ENCODE measurements at regions not wholly inside any gene's neighbourhood (a gene's known extent, or its start where the extent isn't known, plus 50 kb on each side); places are given as distances from the start of the nearest gene placed in this dataset.
"Not testable (repeated sequence)": the region's sequence is repeated elsewhere in the genome, so short reads cannot be mapped to it uniquely, and the experiment has no call there.

DNA sequence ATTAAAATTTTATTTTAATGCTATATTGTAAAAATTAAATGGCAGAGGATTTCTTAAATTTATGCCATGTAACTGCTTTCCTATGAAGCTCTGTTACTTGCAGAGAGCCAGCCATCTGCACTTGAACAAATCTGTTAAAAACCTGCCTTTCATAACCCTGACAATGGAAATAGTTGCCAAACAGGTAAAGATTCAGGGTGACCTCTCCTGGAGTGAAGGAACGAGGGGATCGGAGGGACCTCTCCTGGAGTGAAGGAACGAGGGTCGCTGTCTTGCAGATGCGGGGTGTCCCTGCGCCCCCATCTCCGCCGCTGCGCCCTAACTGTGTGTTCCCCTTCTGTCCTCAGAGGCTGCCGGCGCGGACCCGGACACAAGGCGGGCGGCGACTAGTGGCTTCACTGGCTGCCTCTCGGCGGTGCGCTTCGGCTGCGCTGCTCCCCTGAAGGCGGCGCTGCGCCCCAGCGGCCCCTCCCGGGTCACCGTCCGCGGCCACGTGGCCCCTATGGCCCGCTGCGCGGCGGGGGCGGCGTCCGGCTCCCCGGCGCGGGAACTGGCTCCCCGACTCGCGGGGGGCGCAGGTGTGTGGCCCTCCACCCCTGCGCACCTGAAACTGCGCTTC, 295.9 kb upstream of the SPATA31A3 start:
- FAIRE-seq: not testable (repeated sequence)

DNA sequence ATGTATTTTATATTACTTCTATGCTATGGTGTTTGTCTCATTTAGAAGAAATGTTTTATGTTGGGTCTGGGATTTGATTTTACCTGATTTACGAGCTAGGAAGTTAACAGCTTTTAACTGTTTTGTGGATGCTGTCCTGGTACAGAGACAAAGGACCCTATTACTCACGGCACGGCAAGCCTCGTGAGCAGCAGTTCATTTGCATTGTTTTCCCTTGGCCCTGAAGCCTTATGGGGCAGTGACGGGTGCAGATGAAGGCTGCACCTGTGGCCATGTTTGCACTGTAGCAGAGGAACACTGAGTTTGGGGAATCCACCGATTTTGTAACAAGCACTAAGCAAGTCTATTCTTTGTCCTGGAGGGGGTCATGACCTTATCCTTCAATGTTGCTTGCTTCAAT, 291.9 kb upstream of the SPATA31A3 start:
- H3K9me3 ChIP-seq (ENCODE audit: low read length); H2AFZ ChIP-seq (ENCODE audit: low read length); H3K4me1 ChIP-seq (ENCODE audit: insufficient read depth, low read length); ATAC-seq; H3K36me3 ChIP-seq (replicated peaks in 1 of 2; ENCODE audit: control insufficient read depth in 1 of 2, insufficient read depth in 2 of 2, low read length in 2 of 2); H3K27me3 ChIP-seq (ENCODE audit: control insufficient read depth in 1 of 2, insufficient read depth in 2 of 2, low read length in 2 of 2); H3K4me3 ChIP-seq (replicated peaks in 1 of 3; ENCODE audit: insufficient read depth in 1 of 3, low read depth in 2 of 3, low read length in 3 of 3); H4K20me1 ChIP-seq (ENCODE audit: insufficient read depth, low read length); H3K9ac ChIP-seq (ENCODE audit: insufficient read depth, low read depth, low read length); CTCF ChIA-PET (ENCODE audit: low intra/inter-chr PET ratio, low total read pairs); POLR2A ChIA-PET; H3K27ac ChIP-seq (ENCODE audit: extremely low read length, insufficient read depth, low read length); in situ Hi-C loops (cut with HindIII; ENCODE audit: extremely low pct_ligation_motif_present, low pct_unique_long_range_greater_than_20kb); H3K79me2 ChIP-seq (ENCODE audit: insufficient read depth, low read length); BruUV-seq (replicated peaks); DNase-seq (ENCODE audit: low spot score); FAIRE-seq; H3K4me2 ChIP-seq (ENCODE audit: low read depth, low read length); intact Hi-C loops (cut with micrococcal nuclease; ENCODE audit: unreplicated experiment): not testable (repeated sequence)
- no CpG with 5 or more reads among the region's 6 CpGs for WGBS (ENCODE audit: low lambda C conversion rate)

More for the DNA sequence above, 295.9 kb upstream of the SPATA31A3 start:
- H2AFZ ChIP-seq (ENCODE audit: low read length); H3K27me3 ChIP-seq (ENCODE audit: control insufficient read depth in 1 of 2, insufficient read depth in 2 of 2, low read length in 2 of 2); H3K9ac ChIP-seq (ENCODE audit: insufficient read depth, low read depth, low read length); H3K27ac ChIP-seq (ENCODE audit: extremely low read length, insufficient read depth, low read length); intact Hi-C loops (cut with micrococcal nuclease; ENCODE audit: unreplicated experiment); H3K9me3 ChIP-seq (ENCODE audit: low read length); H3K4me1 ChIP-seq (ENCODE audit: insufficient read depth, low read length); H3K4me2 ChIP-seq (ENCODE audit: low read depth, low read length); DNase-seq (ENCODE audit: low spot score); H3K4me3 ChIP-seq (replicated peaks in 1 of 3; ENCODE audit: insufficient read depth in 1 of 3, low read depth in 2 of 3, low read length in 3 of 3); in situ Hi-C loops (cut with HindIII; ENCODE audit: extremely low pct_ligation_motif_present, low pct_unique_long_range_greater_than_20kb); BruUV-seq (replicated peaks); H3K36me3 ChIP-seq (replicated peaks in 1 of 2; ENCODE audit: control insufficient read depth in 1 of 2, insufficient read depth in 2 of 2, low read length in 2 of 2); H4K20me1 ChIP-seq (ENCODE audit: insufficient read depth, low read length); CTCF ChIA-PET (ENCODE audit: low intra/inter-chr PET ratio, low total read pairs); H3K79me2 ChIP-seq (ENCODE audit: insufficient read depth, low read length); POLR2A ChIA-PET: not testable (repeated sequence)
- peak; percentile 83 for ATAC-seq
- no CpG with 5 or more reads among the region's 46 CpGs for WGBS (ENCODE audit: low lambda C conversion rate)

DNA sequence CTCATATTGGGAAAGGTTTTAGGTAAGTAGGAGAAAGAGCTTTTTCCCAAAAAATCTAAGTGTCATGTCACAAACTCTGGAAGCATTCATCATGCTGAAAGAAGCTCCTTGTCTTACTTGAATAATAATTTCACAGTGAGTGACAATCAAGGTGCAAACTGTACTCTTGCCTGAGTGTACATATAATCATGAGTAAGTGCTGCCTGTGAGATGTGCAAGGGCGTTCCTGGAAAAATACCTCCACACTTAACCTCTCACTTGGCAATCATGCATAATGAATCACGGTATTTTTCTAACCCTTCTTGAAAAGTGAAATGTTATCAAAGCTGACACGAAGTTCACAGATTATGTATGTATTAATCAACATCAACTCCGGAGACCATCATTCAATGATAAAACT, 289.2 kb upstream of the SPATA31A3 start:
- POLR2A ChIA-PET; H3K4me3 ChIP-seq (replicated peaks in 1 of 3; ENCODE audit: insufficient read depth in 1 of 3, low read depth in 2 of 3, low read length in 3 of 3); H2AFZ ChIP-seq (ENCODE audit: low read length); ATAC-seq; FAIRE-seq; H3K27me3 ChIP-seq (ENCODE audit: control insufficient read depth in 1 of 2, insufficient read depth in 2 of 2, low read length in 2 of 2); DNase-seq (ENCODE audit: low spot score); BruUV-seq (replicated peaks); H3K9ac ChIP-seq (ENCODE audit: insufficient read depth, low read depth, low read length); H3K79me2 ChIP-seq (ENCODE audit: insufficient read depth, low read length); CTCF ChIA-PET (ENCODE audit: low intra/inter-chr PET ratio, low total read pairs); H3K4me2 ChIP-seq (ENCODE audit: low read depth, low read length); intact Hi-C loops (cut with micrococcal nuclease; ENCODE audit: unreplicated experiment); H3K4me1 ChIP-seq (ENCODE audit: insufficient read depth, low read length); H3K36me3 ChIP-seq (replicated peaks in 1 of 2; ENCODE audit: control insufficient read depth in 1 of 2, insufficient read depth in 2 of 2, low read length in 2 of 2); H4K20me1 ChIP-seq (ENCODE audit: insufficient read depth, low read length); H3K27ac ChIP-seq (ENCODE audit: extremely low read length, insufficient read depth, low read length); H3K9me3 ChIP-seq (ENCODE audit: low read length); in situ Hi-C loops (cut with HindIII; ENCODE audit: extremely low pct_ligation_motif_present, low pct_unique_long_range_greater_than_20kb): not testable (repeated sequence)
- WGBS (ENCODE audit: low lambda C conversion rate): no CpG with 5 or more reads among the region's 4 CpGs

DNA sequence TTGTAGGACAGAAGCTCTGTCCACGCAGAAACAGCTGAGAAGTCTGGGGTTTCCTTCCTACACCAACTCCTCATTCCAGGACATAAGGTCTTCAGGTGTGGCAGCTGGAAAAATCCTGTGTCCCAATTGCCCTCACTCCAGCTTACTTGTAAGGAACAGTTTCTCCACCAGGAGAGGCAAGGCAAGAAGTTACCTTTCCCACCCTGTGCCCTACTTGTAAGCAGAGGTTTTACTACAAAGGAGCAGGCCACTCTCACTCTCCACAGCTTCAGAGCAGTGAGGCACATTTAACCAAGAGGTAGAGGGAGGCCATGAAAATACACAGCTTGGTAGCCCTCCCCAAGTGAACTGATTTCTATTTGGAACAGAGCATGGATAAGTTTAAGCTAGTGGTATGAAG, 277.3 kb upstream of the SPATA31A3 start:
- in situ Hi-C loops (cut with HindIII; ENCODE audit: extremely low pct_ligation_motif_present, low pct_unique_long_range_greater_than_20kb); H3K4me3 ChIP-seq (replicated peaks in 1 of 3; ENCODE audit: insufficient read depth in 1 of 3, low read depth in 2 of 3, low read length in 3 of 3); intact Hi-C loops (cut with micrococcal nuclease; ENCODE audit: unreplicated experiment); H2AFZ ChIP-seq (ENCODE audit: low read length); H3K27ac ChIP-seq (ENCODE audit: extremely low read length, insufficient read depth, low read length); H3K9me3 ChIP-seq (ENCODE audit: low read length); FAIRE-seq; H3K4me2 ChIP-seq (ENCODE audit: low read depth, low read length); ATAC-seq; H3K79me2 ChIP-seq (ENCODE audit: insufficient read depth, low read length); H3K4me1 ChIP-seq (ENCODE audit: insufficient read depth, low read length); CTCF ChIA-PET (ENCODE audit: low intra/inter-chr PET ratio, low total read pairs); H4K20me1 ChIP-seq (ENCODE audit: insufficient read depth, low read length); H3K36me3 ChIP-seq (replicated peaks in 1 of 2; ENCODE audit: control insufficient read depth in 1 of 2, insufficient read depth in 2 of 2, low read length in 2 of 2); DNase-seq (ENCODE audit: low spot score); POLR2A ChIA-PET; BruUV-seq (replicated peaks); H3K9ac ChIP-seq (ENCODE audit: insufficient read depth, low read depth, low read length); H3K27me3 ChIP-seq (ENCODE audit: control insufficient read depth in 1 of 2, insufficient read depth in 2 of 2, low read length in 2 of 2): not testable (repeated sequence)
- WGBS (ENCODE audit: low lambda C conversion rate): no CpG with 5 or more reads among the region's 1 CpG
